Upper lobe of left lung (tissue), 6 donors: ENCODE measurements at regions not wholly inside any gene's neighbourhood (a gene's known extent, or its start where the extent isn't known, plus 50 kb on each side); places are given as distances from the start of the nearest gene placed in this dataset.

Source experiments
- ATAC-seq, 2 donors: fragments of 200-7000 bp; cut with Tn5 transposase; one replicate each; pipeline ENCODE4 v1.9.1; 2022; ENCODE audit warnings: mild to moderate bottlenecking in 2 of 2, moderate library complexity in 2 of 2; ENCODE audit not compliant: low FRiP score in 2 of 2
- DNase-seq, 2 donors: peaks; one replicate each; pipeline ENCODE4 v3.0.0-alpha.2; 2019 to 2020
- H3K27ac ChIP-seq, 4 donors: fragments of 200-600 bp; sonication (generic); one replicate each; pipeline ENCODE4 v1.5.1; 2016 to 2019
- H3K27me3 ChIP-seq, 4 donors: fragments of 200-600 bp; sonication (generic); one replicate each; pipeline ENCODE4 v1.5.1; 2017 to 2019
- H3K36me3 ChIP-seq, 4 donors: fragments of 200-600 bp; sonication (generic); one replicate each; pipeline ENCODE4 v1.5.1; 2016 to 2019
- H3K4me1 ChIP-seq, 4 donors: fragments of 200-600 bp; sonication (generic); one replicate each; pipeline ENCODE4 v1.5.1; 2018 to 2019
- H3K4me3 ChIP-seq, 4 donors: fragments of 200-600 bp; sonication (generic); one replicate each; pipeline ENCODE4 v1.5.1; 2017 to 2019; ENCODE audit warnings: mild to moderate bottlenecking in 2 of 4, moderate library complexity in 1 of 4
- H3K9me3 ChIP-seq, 4 donors: fragments of 200-600 bp; sonication (generic); one replicate each; pipeline ENCODE4 v1.5.1; 2018 to 2019
- CTCF ChIP-seq, 6 experiments: fragments of 450-650 bp in 4 of 6; fragments of 200-600 bp in 2 of 6; sonication (generic) in 2 of 6; IDR thresholded peaks; one replicate each; pipeline ENCODE4 v1.5.1; 2016 to 2019; ENCODE audit warnings: antibody characterized with exemption in 6 of 6
- EP300 ChIP-seq, 4 donors: sonication (generic); formaldehyde crosslinking; IDR thresholded peaks; one replicate each; pipeline ENCODE4 v1.5.1; 2017; ENCODE audit warnings: antibody characterized with exemption in 4 of 4, control low read depth in 2 of 4
- POLR2A ChIP-seq, 4 donors: fragments of 450-650 bp; IDR thresholded peaks; one replicate each; pipeline ENCODE4 v1.5.1; 2016 to 2017; ENCODE audit warnings: antibody characterized with exemption in 4 of 4, mild to moderate bottlenecking in 2 of 4
- POLR2AphosphoS5 ChIP-seq, 2 donors: sonication (generic); formaldehyde crosslinking; IDR thresholded peaks; one replicate each; pipeline ENCODE4 v1.5.1; 2017; ENCODE audit warnings: antibody characterized with exemption in 2 of 2
- WGBS, 2 donors: methylation state at CpG; one replicate each; pipeline ENCODE4 v1.1.5; 2017 to 2018; 5-methylcytosine and 5-hydroxymethylcytosine counted together
- donor health status: DM: no; HTN: no; CAD: no; lungs with moderate emphysema.
- donor health status: DM: no; HTN: yes; CAD: no; lungs with severe emphysema.

- TF ChIP-seq CTCF (IDR thresholded peaks at IDR 0.05): no peak
- TF ChIP-seq POLR2A (IDR thresholded peaks at IDR 0.05): no peak
- no peak for TF ChIP-seq POLR2AphosphoS5 (IDR thresholded peaks at IDR 0.05)
- no peak for TF ChIP-seq EP300 (IDR thresholded peaks at IDR 0.05)
- no peaks in the 10 kb centered on the region for H3K27me3 ChIP-seq
- no peaks in the 10 kb centered on the region for H3K9me3 ChIP-seq
- DNase-seq (no peak), ATAC-seq (no peak)
- WGBS, 2 donors: 89 to 95% methylated on average over 4 of the region's 4 CpGs
- H3K4me1 ChIP-seq: no peaks in the 10 kb centered on the region
- no peak overlapping the region for H3K27ac ChIP-seq
- no peak overlapping the region for H3K4me3 ChIP-seq
- H3K36me3 ChIP-seq: no peaks in the 10 kb centered on the region
Observed at GRCh38 chr14:98119739-98120138, 1152.3 kb downstream of the BCL11B start.

- DNase-seq: no peak
- Histone ChIP-seq H3K4me3 (no peak overlapping the region), H3K36me3 (no peaks in the 10 kb centered on the region), H3K27ac (no peak overlapping the region), H3K27me3 (no peaks in the 10 kb centered on the region), H3K9me3 (peaks cover 0 to 9% (median 0%) of the 10 kb centered on the region in 4 donors), H3K4me1 (no peaks in the 10 kb centered on the region)
- ATAC-seq: no peak
- no peak for TF ChIP-seq POLR2AphosphoS5 (IDR thresholded peaks at IDR 0.05)
- no peak for TF ChIP-seq EP300 (IDR thresholded peaks at IDR 0.05)
- no peak for TF ChIP-seq POLR2A (IDR thresholded peaks at IDR 0.05)
- TF ChIP-seq CTCF (IDR thresholded peaks at IDR 0.05): no peak
- WGBS, 2 donors: 83 to 89% methylated on average over 6 of the region's 6 CpGs
Observed at GRCh38 chr14:98120831-98121464, 1151.0 kb downstream of the BCL11B start.

- Histone ChIP-seq H3K27ac (no peak overlapping the region), H3K27me3 (no peaks in the 10 kb centered on the region), H3K9me3 (peaks cover 0 to 9% (median 0%) of the 10 kb centered on the region in 4 donors), H3K4me1 (no peaks in the 10 kb centered on the region), H3K36me3 (no peaks in the 10 kb centered on the region), H3K4me3 (no peak overlapping the region)
- no peak for TF ChIP-seq POLR2A (IDR thresholded peaks at IDR 0.05)
- no peak for TF ChIP-seq EP300 (IDR thresholded peaks at IDR 0.05)
- no peak for TF ChIP-seq CTCF (IDR thresholded peaks at IDR 0.05)
- TF ChIP-seq POLR2AphosphoS5 (IDR thresholded peaks at IDR 0.05): no peak
- no peak for ATAC-seq
- WGBS, 2 donors: 70 to 86% methylated on average over 4 of the region's 4 CpGs
- DNase-seq: no peak
Observed at GRCh38 chr14:98122527-98122926, 1149.5 kb downstream of the BCL11B start.

- no peak for ATAC-seq
- WGBS, 2 donors: 59 to 82% methylated on average over 2 of the region's 2 CpGs
- no peaks in the 10 kb centered on the region for H3K9me3 ChIP-seq
Observed at GRCh38 chr14:98130691-98131090, 1141.3 kb downstream of the BCL11B start.

More at GRCh38 chr14:98130691-98131090, 1141.3 kb downstream of the BCL11B start:
- no peak for DNase-seq
- Histone ChIP-seq H3K27me3 (no peaks in the 10 kb centered on the region), H3K36me3 (no peaks in the 10 kb centered on the region), H3K27ac (no peak overlapping the region), H3K4me3 (no peak overlapping the region), H3K4me1 (no peaks in the 10 kb centered on the region)
- TF ChIP-seq CTCF (IDR thresholded peaks at IDR 0.05) (no peak), POLR2AphosphoS5 (IDR thresholded peaks at IDR 0.05) (no peak), EP300 (IDR thresholded peaks at IDR 0.05) (no peak)
